ENCODE measurements at regions not wholly inside any gene's neighbourhood (a gene's known extent, or its start where the extent isn't known, plus 50 kb on each side); places are given as distances from the start of the nearest gene placed in this dataset.

- no peak for TF ChIP-seq CTCF (IDR thresholded peaks at IDR 0.05; ENCODE audit: low read length)
- TF ChIP-seq EZH2phosphoT487 (IDR thresholded peaks at IDR 0.05; ENCODE audit: low read length) = no peak
Measured at GRCh38 chr6:67016921-67017460, 1310.0 kb upstream of the EYS start.
